OCI-LY7 (cell line): ENCODE measurements at regions not wholly inside any gene's neighbourhood (a gene's known extent, or its start where the extent isn't known, plus 50 kb on each side); places are given as distances from the start of the nearest gene placed in this dataset.

Experiments
- BruUV-seq: library from RNA; stranded (reverse); fragments of 400-500 nt; replicated peaks from 2 replicates; lab custom pipeline; 2021; lab: Mats Ljungman, UMichigan
- CTCF ChIA-PET: fragments of 300-600 bp; sonication (Branson Sonifier 250); formaldehyde crosslinking; loops from one replicate; lab custom pipeline; 2022; ENCODE audit warnings: antibody characterized with exemption; ENCODE audit not compliant: unreplicated experiment; lab: Charles Lee
- POLR2A ChIA-PET: fragments of 300-600 bp; sonication (Branson Sonifier 250); formaldehyde crosslinking; loops from one replicate; lab custom pipeline; 2022; ENCODE audit warnings: antibody characterized with exemption; lab: Charles Lee
- DNase-seq: peaks from one replicate; pipeline ENCODE4 v3.0.0-alpha.2; 2015; ENCODE audit warnings: low spot score
- H2AFZ ChIP-seq: fragments of 200-600 bp; sonication (generic), shearing (Covaris generic); 2 replicates; pipeline ENCODE4 v1.6.1; 2014; ENCODE audit warnings: mild to moderate bottlenecking, antibody characterized with exemption, low read length, moderate library complexity
- H3K27ac ChIP-seq: fragments of 200-600 bp; sonication (generic); 2 replicates; pipeline ENCODE4 v1.5.1; 2014; ENCODE audit warnings: mixed run types, low read depth, mild to moderate bottlenecking, moderate library complexity, low read length, inconsistent platforms; ENCODE audit not compliant: poor library complexity, severe bottlenecking
- H3K36me3 ChIP-seq: fragments of 200-600 bp; sonication (generic); 2 replicates; pipeline ENCODE4 v1.6.1; 2014; ENCODE audit warnings: mild to moderate bottlenecking, antibody characterized with exemption, low read length, moderate library complexity, mixed read lengths; ENCODE audit not compliant: insufficient read depth
- H3K4me1 ChIP-seq: fragments of 200-600 bp; sonication (generic); 2 replicates; pipeline ENCODE4 v1.5.1; 2014; ENCODE audit warnings: mild to moderate bottlenecking, low read length; ENCODE audit not compliant: insufficient read depth, poor library complexity, severe bottlenecking
- H3K4me2 ChIP-seq: fragments of 200-600 bp; sonication (generic); 2 replicates; pipeline ENCODE4 v1.6.1; 2014; ENCODE audit warnings: mild to moderate bottlenecking, low read length
- H3K4me3 ChIP-seq: fragments of 200-600 bp; sonication (generic); 2 replicates; pipeline ENCODE4 v1.5.1; 2014; ENCODE audit warnings: mild to moderate bottlenecking, low read depth, low read length; ENCODE audit not compliant: poor library complexity, severe bottlenecking
- H3K79me2 ChIP-seq: fragments of 200-600 bp; sonication (generic); 2 replicates; pipeline ENCODE4 v1.6.1; 2016; ENCODE audit warnings: low read depth, mild to moderate bottlenecking, low read length, moderate library complexity, mixed read lengths; ENCODE audit not compliant: insufficient read depth
- H3K9me2 ChIP-seq: fragments of 200-600 bp; sonication (generic); 2 replicates; pipeline ENCODE4 v1.6.1; 2016; ENCODE audit warnings: mild to moderate bottlenecking, low read length, mixed read lengths; ENCODE audit not compliant: insufficient read depth
- H3K9me3 ChIP-seq: fragments of 200-600 bp; sonication (generic); 2 replicates; pipeline ENCODE4 v1.6.1; 2014; ENCODE audit warnings: mild to moderate bottlenecking, mixed run types, low read length, mixed read lengths
- H4K20me1 ChIP-seq: fragments of 200-600 bp; sonication (generic); 2 replicates; pipeline ENCODE4 v1.6.1; 2014; ENCODE audit warnings: mild to moderate bottlenecking, antibody characterized with exemption, low read length, moderate library complexity, mixed read lengths; ENCODE audit not compliant: insufficient read depth
- EZH2phosphoT487 ChIP-seq: fragments of 200-600 bp; sonication (generic); IDR thresholded peaks from 2 replicates; pipeline ENCODE4 v1.6.1; 2018; ENCODE audit warnings: low read depth, borderline replicate concordance, mild to moderate bottlenecking, mixed run types, antibody characterized with exemption, low read length, moderate library complexity, mixed read lengths
- intact Hi-C: fragments of 100-400 bp; cut with micrococcal nuclease; formaldehyde crosslinking; loops from one replicate; pipeline ENCODE4 v1.10.0; 2022; ENCODE audit not compliant: unreplicated experiment
- TF ChIP-seq, protein P1 (sequence below): fragments of 200-600 bp; sonication (generic); conservative IDR thresholded peaks from 2 replicates; pipeline ENCODE4 v1.5.1; 2014; ENCODE audit warnings: mild to moderate bottlenecking, antibody characterized with exemption, low read length, moderate library complexity, mixed read lengths

DNA sequence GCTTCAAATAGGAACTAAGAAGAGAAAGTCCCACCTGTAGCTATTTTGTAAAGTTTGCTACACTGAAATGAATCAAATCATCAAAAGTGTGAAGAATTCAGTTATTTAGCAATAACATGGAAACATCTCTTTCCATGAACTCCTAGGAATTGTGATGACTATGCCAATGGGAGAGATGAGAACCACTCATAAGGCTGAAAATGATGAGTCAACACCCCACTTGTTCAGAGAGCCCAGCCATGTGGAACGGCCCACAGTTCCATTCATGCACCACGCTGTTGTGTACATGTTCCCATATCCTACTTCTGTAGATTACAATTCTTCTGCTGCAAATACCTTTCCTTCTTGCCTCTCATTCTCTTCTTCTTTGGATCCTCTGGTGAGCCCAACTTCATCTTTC, 645.5 kb upstream of the ID2 start:
- intact Hi-C loops = no loop called here
- H3K4me2 ChIP-seq = no peak overlapping the region
- H3K4me3 ChIP-seq = no peak overlapping the region
- TF ChIP-seq, protein P1, sequence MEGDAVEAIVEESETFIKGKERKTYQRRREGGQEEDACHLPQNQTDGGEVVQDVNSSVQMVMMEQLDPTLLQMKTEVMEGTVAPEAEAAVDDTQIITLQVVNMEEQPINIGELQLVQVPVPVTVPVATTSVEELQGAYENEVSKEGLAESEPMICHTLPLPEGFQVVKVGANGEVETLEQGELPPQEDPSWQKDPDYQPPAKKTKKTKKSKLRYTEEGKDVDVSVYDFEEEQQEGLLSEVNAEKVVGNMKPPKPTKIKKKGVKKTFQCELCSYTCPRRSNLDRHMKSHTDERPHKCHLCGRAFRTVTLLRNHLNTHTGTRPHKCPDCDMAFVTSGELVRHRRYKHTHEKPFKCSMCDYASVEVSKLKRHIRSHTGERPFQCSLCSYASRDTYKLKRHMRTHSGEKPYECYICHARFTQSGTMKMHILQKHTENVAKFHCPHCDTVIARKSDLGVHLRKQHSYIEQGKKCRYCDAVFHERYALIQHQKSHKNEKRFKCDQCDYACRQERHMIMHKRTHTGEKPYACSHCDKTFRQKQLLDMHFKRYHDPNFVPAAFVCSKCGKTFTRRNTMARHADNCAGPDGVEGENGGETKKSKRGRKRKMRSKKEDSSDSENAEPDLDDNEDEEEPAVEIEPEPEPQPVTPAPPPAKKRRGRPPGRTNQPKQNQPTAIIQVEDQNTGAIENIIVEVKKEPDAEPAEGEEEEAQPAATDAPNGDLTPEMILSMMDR = no peak
- no peak for TF ChIP-seq EZH2phosphoT487
- BruUV-seq = no TSS peak
- no peaks in the 10 kb centered on the region for H3K36me3 ChIP-seq
- no peaks in the 10 kb centered on the region for H3K9me3 ChIP-seq
- no peaks in the 10 kb centered on the region for H3K79me2 ChIP-seq
- peaks cover 6% of the 10 kb centered on the region for H3K4me1 ChIP-seq
- no peak overlapping the region for H2AFZ ChIP-seq
- ChIA-PET POLR2A (interaction anchor here (0.6 kb wide), 2 partner anchors 156 to 289 kb away, joined by 3 read pairs; no protein-coding TSS in a partner anchor), CTCF (no interaction called here)
- no peak for DNase-seq
- no peaks in the 10 kb centered on the region for H3K9me2 ChIP-seq
- no peak overlapping the region for H3K27ac ChIP-seq
- no peaks in the 10 kb centered on the region for H4K20me1 ChIP-seq

DNA sequence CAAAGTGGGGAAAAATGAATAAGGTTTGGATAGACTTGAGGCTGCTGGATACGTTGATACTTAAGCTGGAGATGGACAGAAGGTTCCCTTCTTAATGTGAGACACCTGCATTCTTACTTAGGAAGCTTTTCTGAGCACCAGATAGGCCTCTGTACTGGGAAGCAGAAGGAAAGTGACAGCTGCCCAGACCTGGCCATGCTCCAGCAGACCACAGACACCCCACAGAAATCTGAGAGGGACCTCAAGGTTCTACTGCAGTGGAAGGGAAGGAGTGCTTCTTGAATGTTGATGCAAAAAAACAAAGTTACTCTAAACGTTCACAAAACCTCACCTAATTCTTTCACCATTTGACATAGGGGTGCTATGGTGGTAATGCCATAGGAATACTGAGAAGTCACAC, 642.1 kb upstream of the ID2 start:
- Histone ChIP-seq H3K79me2 (no peaks in the 10 kb centered on the region), H3K9me3 (no peaks in the 10 kb centered on the region; the same call in 1 of the 2 replicates), H3K36me3 (no peaks in the 10 kb centered on the region), H3K9me2 (no peaks in the 10 kb centered on the region), H4K20me1 (no peaks in the 10 kb centered on the region), H3K4me2 (no peak overlapping the region), H3K4me1 (peaks cover 6% of the 10 kb centered on the region), H2AFZ (no peak overlapping the region), H3K27ac (no peak overlapping the region), H3K4me3 (no peak overlapping the region)
- BruUV-seq = no TSS peak
- POLR2A ChIA-PET = interaction anchor here (0.6 to 0.7 kb wide), 2 partner anchors 79 to 914 kb away, joined by 3 to 5 read pairs; no protein-coding TSS in a partner anchor
- DNase-seq = no peak
- TF ChIP-seq, protein P1 = no peak
- no peak for TF ChIP-seq EZH2phosphoT487
- intact Hi-C loops = no loop called here
- CTCF ChIA-PET = no interaction called here

DNA sequence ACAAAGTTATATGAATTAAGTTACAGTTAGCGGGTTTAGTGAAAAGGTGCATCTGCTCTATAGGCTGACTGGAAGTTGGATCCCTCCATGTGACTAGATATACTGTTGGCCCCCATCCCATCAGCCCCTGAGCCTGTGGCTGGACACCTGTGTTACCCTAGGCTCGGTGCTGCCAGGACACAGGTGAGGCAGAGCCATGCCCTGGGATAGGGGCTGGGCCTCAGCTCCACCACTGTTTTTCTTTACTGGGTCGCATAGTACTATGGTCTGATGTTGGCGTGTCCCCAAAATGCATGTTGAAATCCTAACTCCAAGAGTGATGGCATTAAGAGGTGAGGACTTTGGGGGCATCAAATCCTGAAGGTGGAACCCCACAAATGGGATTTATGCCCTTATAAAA, 638.6 kb upstream of the ID2 start:
- intact Hi-C loops = no loop called here
- H3K4me1 ChIP-seq = no peaks in the 10 kb centered on the region
- BruUV-seq = no TSS peak

More for the DNA sequence above, 638.6 kb upstream of the ID2 start:
- H3K27ac ChIP-seq = no peak overlapping the region
- no peaks in the 10 kb centered on the region for H4K20me1 ChIP-seq
- H3K4me3 ChIP-seq = no peak overlapping the region
- no peak for DNase-seq
- H3K4me2 ChIP-seq = no peak overlapping the region
- no peaks in the 10 kb centered on the region; the same call in 1 of the 2 replicates for H3K9me3 ChIP-seq
- ChIA-PET CTCF (no interaction called here), POLR2A (no interaction called here)
- no peak for TF ChIP-seq EZH2phosphoT487
- TF ChIP-seq, protein P1 = no peak
- H3K9me2 ChIP-seq = no peaks in the 10 kb centered on the region
- H3K36me3 ChIP-seq = no peaks in the 10 kb centered on the region
- no peaks in the 10 kb centered on the region for H3K79me2 ChIP-seq
- no peak overlapping the region for H2AFZ ChIP-seq
